ENCODE measurements at regions not wholly inside any gene's neighbourhood (a gene's known extent, or its start where the extent isn't known, plus 50 kb on each side); places are given as distances from the start of the nearest gene placed in this dataset.

- TF ChIP-seq POLR2A (IDR thresholded peaks at IDR 0.05) (no peak), CTCF (IDR thresholded peaks at IDR 0.05) (no peak)
Measured at GRCh38 chr11:24408202-24408601, 88.7 kb upstream of the LUZP2 start.
